ENCODE measurements at regions not wholly inside any gene's neighbourhood (a gene's known extent, or its start where the extent isn't known, plus 50 kb on each side); places are given as distances from the start of the nearest gene placed in this dataset.

DNA sequence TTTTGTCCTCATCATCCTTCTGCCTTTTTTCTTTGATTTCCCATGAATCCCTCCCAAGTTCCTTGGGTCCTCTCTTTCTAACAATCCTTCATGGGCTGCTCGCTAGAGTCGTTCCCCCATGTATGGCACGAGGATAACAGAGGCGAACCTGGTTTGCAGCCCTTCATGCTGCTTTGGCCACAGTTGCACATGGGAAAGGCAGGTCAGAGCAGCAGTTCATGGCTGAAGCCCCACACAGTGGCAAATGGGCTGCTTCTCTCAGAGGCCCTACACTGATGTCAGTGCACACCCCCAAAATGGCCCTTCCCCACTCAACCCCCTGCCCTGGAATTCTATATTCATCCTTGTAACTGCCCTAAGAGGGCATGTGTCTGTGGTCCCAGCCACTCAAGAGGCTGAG, 335.4 kb upstream of the IGF1R start:
- Histone ChIP-seq H3K27ac (no peak overlapping the region), H3K4me3 (no peak overlapping the region), H3K9me3 (no peaks in the 10 kb centered on the region), H3K36me3 (ENCODE audit: low read depth, missing control alignments) (no peaks in the 10 kb centered on the region), H3K27me3 (no peaks in the 10 kb centered on the region), H3K4me1 (no peaks in the 10 kb centered on the region)
- WGBS, 2 donors = 90 to 93% methylated on average over 4 of the region's 4 CpGs
- intact Hi-C loops (cut with DNase I; ENCODE audit: low total_unique reads) = loop anchor here (10.0 kb wide), 1 partner anchor 112 kb away; no protein-coding TSS in a partner anchor
- TF ChIP-seq, protein P1, sequence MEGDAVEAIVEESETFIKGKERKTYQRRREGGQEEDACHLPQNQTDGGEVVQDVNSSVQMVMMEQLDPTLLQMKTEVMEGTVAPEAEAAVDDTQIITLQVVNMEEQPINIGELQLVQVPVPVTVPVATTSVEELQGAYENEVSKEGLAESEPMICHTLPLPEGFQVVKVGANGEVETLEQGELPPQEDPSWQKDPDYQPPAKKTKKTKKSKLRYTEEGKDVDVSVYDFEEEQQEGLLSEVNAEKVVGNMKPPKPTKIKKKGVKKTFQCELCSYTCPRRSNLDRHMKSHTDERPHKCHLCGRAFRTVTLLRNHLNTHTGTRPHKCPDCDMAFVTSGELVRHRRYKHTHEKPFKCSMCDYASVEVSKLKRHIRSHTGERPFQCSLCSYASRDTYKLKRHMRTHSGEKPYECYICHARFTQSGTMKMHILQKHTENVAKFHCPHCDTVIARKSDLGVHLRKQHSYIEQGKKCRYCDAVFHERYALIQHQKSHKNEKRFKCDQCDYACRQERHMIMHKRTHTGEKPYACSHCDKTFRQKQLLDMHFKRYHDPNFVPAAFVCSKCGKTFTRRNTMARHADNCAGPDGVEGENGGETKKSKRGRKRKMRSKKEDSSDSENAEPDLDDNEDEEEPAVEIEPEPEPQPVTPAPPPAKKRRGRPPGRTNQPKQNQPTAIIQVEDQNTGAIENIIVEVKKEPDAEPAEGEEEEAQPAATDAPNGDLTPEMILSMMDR (IDR thresholded peaks at IDR 0.05) = no peak
- TF ChIP-seq POLR2A (IDR thresholded peaks at IDR 0.05) = no peak
- DNase-seq = no peak

DNA sequence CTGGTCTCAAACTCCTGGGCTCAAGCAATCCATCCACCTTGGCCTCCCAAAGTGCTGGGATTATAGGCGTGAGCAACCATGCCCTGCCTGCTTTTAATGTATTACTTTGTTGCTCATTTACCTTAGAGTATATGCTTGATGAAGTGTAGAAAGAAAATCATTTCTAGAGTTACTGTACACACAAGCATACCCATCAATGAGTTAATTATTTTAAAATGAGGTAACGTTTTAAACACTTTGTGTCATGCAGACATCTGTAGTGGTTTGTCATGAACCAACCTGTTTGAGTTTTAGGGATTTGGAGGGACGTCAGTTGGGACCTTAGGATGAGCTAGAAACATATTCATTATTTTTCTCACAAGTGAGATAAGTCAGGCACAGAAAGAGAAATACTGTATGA, 332.4 kb upstream of the IGF1R start:
- intact Hi-C loops (cut with DNase I; ENCODE audit: low total_unique reads) = loop anchor here (10.0 kb wide), 1 partner anchor 109 kb away; no protein-coding TSS in a partner anchor
- 52 to 55% methylated on average over 3 of the region's 3 CpGs for WGBS, 2 donors
- Histone ChIP-seq H3K27ac (no peak overlapping the region), H3K4me3 (no peak overlapping the region), H3K27me3 (no peaks in the 10 kb centered on the region), H3K36me3 (ENCODE audit: low read depth, missing control alignments) (no peaks in the 10 kb centered on the region), H3K4me1 (no peaks in the 10 kb centered on the region), H3K9me3 (no peaks in the 10 kb centered on the region)
- DNase-seq = no peak
- TF ChIP-seq, protein P1 (IDR thresholded peaks at IDR 0.05) = no peak
- no peak for TF ChIP-seq POLR2A (IDR thresholded peaks at IDR 0.05)

DNA sequence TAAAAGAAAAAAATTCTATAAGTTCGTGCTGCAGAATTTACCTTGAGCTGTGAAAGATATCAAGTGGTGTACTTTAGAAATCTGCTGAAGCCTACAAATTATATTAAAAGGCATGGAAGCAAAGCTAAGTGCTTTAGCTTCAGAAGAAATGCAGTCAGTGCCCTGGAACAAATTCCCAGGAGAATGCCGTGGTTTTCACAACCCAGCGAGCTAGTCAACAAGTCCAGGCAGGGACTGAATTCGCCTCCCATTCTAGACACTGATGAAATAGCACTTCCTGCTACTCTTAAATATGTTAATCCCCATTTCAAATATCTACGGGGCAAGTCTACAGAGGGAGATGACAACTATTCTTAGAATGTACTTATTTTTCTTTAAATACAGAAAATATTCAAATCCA, 326.4 kb upstream of the IGF1R start:
- H3K4me3 ChIP-seq = no peak overlapping the region
- DNase-seq = no peak
- H3K27ac ChIP-seq = no peak overlapping the region
- H3K4me1 ChIP-seq = no peaks in the 10 kb centered on the region
- intact Hi-C loops (cut with DNase I; ENCODE audit: low total_unique reads) = no loop called here
- TF ChIP-seq, protein P1 (IDR thresholded peaks at IDR 0.05) = no peak
- TF ChIP-seq POLR2A (IDR thresholded peaks at IDR 0.05) = no peak
- H3K9me3 ChIP-seq = no peaks in the 10 kb centered on the region
- H3K27me3 ChIP-seq = no peaks in the 10 kb centered on the region
- H3K36me3 ChIP-seq (ENCODE audit: low read depth, missing control alignments) = no peaks in the 10 kb centered on the region
- 68 to 81% methylated on average over 5 of the region's 5 CpGs for WGBS, 2 donors

DNA sequence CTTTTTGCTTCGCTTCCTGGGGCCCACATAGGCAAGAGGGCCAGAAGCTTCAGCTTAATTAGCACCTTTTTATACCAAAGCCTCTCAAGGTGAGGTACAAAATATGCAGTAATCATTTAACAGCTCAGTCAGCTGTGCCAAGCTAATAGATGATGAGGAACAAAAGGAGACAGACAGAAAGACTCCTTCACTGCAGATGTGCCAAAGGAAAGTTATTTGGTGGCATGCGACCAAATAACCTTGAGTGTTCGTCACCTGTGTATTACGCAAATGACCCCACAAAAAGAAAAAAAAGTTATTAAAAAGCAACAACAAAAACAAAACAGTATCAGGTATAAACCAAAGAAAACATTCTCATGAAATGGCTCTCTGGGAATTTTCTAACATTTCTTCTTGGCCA, 325.8 kb upstream of the IGF1R start:
- DNase-seq = no peak
- Histone ChIP-seq H3K27me3 (no peaks in the 10 kb centered on the region), H3K4me1 (no peaks in the 10 kb centered on the region), H3K36me3 (ENCODE audit: low read depth, missing control alignments) (no peaks in the 10 kb centered on the region), H3K27ac (no peak overlapping the region), H3K4me3 (no peak overlapping the region), H3K9me3 (no peaks in the 10 kb centered on the region)
- TF ChIP-seq, protein P1 (IDR thresholded peaks at IDR 0.05) = no peak
- no peak for TF ChIP-seq POLR2A (IDR thresholded peaks at IDR 0.05)
- intact Hi-C loops (cut with DNase I; ENCODE audit: low total_unique reads) = no loop called here
- 83 to 84% methylated on average over 4 of the region's 4 CpGs for WGBS, 2 donors

DNA sequence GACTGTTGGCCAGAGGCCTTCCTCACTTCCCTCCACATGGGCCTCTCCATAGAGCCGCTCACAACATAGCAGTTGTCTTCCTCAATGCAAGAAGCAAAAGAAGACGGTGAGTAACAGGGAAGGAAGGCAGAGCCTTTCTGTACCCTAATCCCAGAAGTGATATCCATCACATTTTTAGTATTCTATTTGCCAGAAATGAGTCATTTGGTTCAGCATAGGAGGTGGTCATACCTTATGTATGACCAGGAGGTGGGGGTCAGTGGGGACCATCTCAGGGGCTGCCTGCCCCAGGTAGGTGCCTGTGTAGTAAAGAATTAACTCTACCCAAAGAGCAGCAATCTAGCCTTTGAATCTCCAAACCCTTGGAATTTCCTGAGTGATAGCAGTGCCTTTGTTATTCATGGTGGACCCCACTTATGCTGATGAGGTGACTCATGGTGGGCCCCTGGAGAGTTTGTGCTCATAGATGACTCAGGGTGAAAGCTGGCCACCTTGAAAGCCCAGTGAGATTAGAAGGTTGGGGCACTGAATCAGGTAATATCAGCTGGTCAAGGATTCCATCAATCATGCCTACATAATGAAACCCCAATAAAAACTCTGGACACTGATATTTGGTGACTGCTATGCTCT, 323.9 kb upstream of the IGF1R start:
- no peaks in the 10 kb centered on the region for H3K4me1 ChIP-seq
- H3K36me3 ChIP-seq (ENCODE audit: low read depth, missing control alignments) = no peaks in the 10 kb centered on the region
- no peak overlapping the region for H3K27ac ChIP-seq
- no peak overlapping the region for H3K4me3 ChIP-seq
- intact Hi-C loops (cut with DNase I; ENCODE audit: low total_unique reads) = no loop called here
- no peak for DNase-seq
- TF ChIP-seq, protein P1 (IDR thresholded peaks at IDR 0.05) = no peak
- TF ChIP-seq POLR2A (IDR thresholded peaks at IDR 0.05) = no peak
- 46 to 53% methylated on average over 2 of the region's 2 CpGs for WGBS, 2 donors
- no peaks in the 10 kb centered on the region for H3K9me3 ChIP-seq
- no peaks in the 10 kb centered on the region for H3K27me3 ChIP-seq
